Body of pancreas (tissue), 4 donors: ENCODE measurements at regions not wholly inside any gene's neighbourhood (a gene's known extent, or its start where the extent isn't known, plus 50 kb on each side); places are given as distances from the start of the nearest gene placed in this dataset.

Source experiments
- CTCF ChIP-seq, 7 experiments: fragments of 450-650 bp in 4 of 7; fragments of 200-600 bp in 3 of 7; sonication (generic) in 3 of 7; IDR thresholded peaks; one replicate each; pipeline ENCODE4 v1.5.1; 2016 to 2019; ENCODE audit warnings: antibody characterized with exemption in 7 of 7
- POLR2A ChIP-seq, 3 donors: fragments of 450-650 bp; IDR thresholded peaks; one replicate each; pipeline ENCODE4 v1.6.1; 2016; ENCODE audit warnings: antibody characterized with exemption in 3 of 3, mild to moderate bottlenecking in 2 of 3

GRCh38 chr4:158056689-158057245 lies 116.1 kb downstream of the GASK1B start:
- TF ChIP-seq POLR2A (IDR thresholded peaks at IDR 0.05) (no peak), CTCF (IDR thresholded peaks at IDR 0.05) (no peak)
